Right cardiac atrium (tissue), 5 donors: ENCODE measurements at regions not wholly inside any gene's neighbourhood (a gene's known extent, or its start where the extent isn't known, plus 50 kb on each side); places are given as distances from the start of the nearest gene placed in this dataset.

ENCODE experiments used
- ATAC-seq, 2 donors: fragments of 200-7000 bp; cut with Tn5 transposase; one replicate each; pipeline versions ENCODE4 v1.8.0 to v1.9.1; 2020; ENCODE audit warnings: moderate library complexity in 2 of 2, mild to moderate bottlenecking in 1 of 2
- DNase-seq, 3 donors: peaks; one replicate each; pipeline ENCODE4 v3.0.0-alpha.2; 2020
- H3K27ac ChIP-seq: one replicate; pipeline ENCODE4 v1.5.1; 2013; ENCODE audit warnings: mild to moderate bottlenecking, low read length, control low read depth, moderate library complexity
- H3K27me3 ChIP-seq: one replicate; pipeline ENCODE4 v1.6.1; 2013; ENCODE audit not compliant: control insufficient read depth, insufficient read depth
- H3K4me1 ChIP-seq: one replicate; pipeline ENCODE4 v1.6.1; 2013; ENCODE audit warnings: low read length; ENCODE audit not compliant: control insufficient read depth, insufficient read depth
- H3K4me3 ChIP-seq: one replicate; pipeline ENCODE4 v1.5.1; 2013; ENCODE audit warnings: low read length, control low read depth
- H3K9me3 ChIP-seq: one replicate; pipeline ENCODE4 v1.6.1; 2013; ENCODE audit warnings: low read length; ENCODE audit not compliant: control insufficient read depth
- WGBS: extraction: QIAGEN DNeasy Blood & Tissue Kit; methylation state at CpG from one replicate; pipeline ENCODE4 v1.1.7; 2013; 5-methylcytosine and 5-hydroxymethylcytosine counted together
- intact Hi-C, 4 donors: fragments of 100-400 bp; cut with DNase I; formaldehyde crosslinking; loops; one replicate each; pipeline versions ENCODE4 v1.11.0 to v1.14.0; 2022 to 2023
- donor health status: healthy with polysubstance abuse.
- donor health status: DM: no; HTN: yes; CAD: no.
- donor health status: DM: no; HTN: no; CAD: no.
- donor health status: DM: no; HTN: yes; CAD: no; lungs with severe emphysema.
- donor health status: DM: yes; HTN: yes; CAD: no.

DNA sequence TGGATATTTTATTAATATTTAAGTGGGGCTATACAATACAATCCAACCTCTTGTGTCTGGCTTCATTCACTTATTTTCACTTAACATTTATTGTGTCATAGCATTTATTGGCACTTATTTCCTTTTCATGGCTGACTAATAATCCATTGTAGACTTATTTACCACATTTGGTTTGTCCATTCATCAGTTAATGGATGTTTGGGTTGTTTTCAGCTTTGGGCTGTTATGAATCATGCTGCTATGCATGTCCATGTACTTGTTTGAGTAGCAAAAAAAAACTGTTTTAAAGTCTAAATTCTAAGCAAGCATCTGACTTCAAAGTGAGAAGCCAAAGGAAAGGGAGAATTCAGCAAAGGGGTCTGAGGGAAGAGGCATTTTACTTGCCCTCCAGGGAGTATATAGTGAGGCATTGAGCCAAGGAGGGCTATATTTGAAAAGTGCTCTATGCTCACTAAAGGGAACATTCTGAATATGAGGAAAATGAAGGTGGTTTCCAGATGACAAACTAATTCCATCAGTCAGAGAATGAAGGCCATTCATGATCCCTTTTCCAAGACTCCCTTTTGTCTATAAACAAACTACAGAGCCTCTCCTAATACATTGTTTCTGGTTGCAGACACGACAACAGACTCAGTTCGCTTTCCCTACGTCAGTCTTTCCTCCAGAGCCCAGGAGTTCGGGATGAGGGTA lies 532.8 kb upstream of the KLF4 start:
- Histone ChIP-seq H3K27me3 (no peaks in the 10 kb centered on the region), H3K4me1 (no peaks in the 10 kb centered on the region), H3K4me3 (no peak overlapping the region), H3K9me3 (no peaks in the 10 kb centered on the region), H3K27ac (no peak overlapping the region)
- 68% methylated on average over 4 of the region's 4 CpGs for whole genome bisulfite sequencing
- intact Hi-C loops: no loop called here
- ATAC-seq (no peak), DNase-seq (no peak)

DNA sequence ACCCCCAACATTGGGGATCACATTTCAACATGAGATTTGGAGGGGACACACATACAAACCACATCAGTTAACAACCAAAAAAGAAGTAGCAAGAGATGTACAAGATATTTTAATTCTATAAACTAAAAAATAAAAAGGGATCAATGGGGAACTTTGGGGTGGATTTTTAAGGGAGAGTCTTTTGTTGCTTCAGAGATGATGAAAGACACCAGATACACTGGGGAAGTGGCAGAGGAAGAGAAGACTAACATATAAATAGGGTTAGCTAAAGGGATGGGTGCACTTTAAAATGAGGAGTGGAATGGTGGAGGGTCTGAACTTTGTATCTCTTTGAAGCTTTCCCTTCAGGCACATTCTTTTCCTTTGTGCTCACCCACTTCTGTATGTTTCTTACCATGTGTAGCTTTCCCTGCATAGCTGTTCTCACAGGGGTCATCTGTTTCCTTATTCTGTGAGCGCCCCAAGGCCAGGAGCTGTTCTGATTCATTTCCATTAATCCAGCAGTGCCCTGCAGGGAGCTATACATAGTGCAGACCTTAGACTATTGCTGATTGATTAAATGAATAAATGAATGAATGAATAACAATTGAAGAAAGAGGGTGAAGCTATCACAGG lies 531.6 kb upstream of the KLF4 start:
- Histone ChIP-seq H3K27ac (no peak overlapping the region), H3K4me1 (no peaks in the 10 kb centered on the region), H3K27me3 (no peaks in the 10 kb centered on the region), H3K9me3 (no peaks in the 10 kb centered on the region), H3K4me3 (no peak overlapping the region)
- ATAC-seq: no peak
- no peak for DNase-seq
- intact Hi-C loops: no loop called here
- WGBS: 93% methylated on average over 1 of the region's 1 CpG

DNA sequence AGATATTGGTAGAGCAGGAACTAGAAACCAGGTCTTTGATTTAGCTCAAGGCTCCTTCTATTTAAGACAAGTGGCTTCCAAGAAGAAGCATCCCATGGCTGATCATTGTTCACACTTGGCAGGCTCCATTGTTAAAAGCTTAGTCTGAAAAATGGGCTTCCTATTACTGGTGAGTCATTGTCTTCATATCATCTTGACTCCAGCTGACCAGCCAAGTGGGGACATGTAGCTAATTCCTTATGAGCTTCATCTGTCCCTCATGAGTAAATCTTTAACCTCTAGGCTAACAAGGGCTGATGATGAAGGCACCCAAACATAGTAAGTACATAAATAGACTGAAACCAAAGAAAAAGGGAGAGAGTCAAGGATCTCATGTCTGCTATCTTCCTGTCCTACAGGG lies 530.3 kb upstream of the KLF4 start:
- Histone ChIP-seq H3K27ac (no peak overlapping the region), H3K4me3 (no peak overlapping the region), H3K4me1 (no peaks in the 10 kb centered on the region), H3K27me3 (no peaks in the 10 kb centered on the region), H3K9me3 (no peaks in the 10 kb centered on the region)
- no peak for DNase-seq
- ATAC-seq: no peak
- intact Hi-C loops: no loop called here

DNA sequence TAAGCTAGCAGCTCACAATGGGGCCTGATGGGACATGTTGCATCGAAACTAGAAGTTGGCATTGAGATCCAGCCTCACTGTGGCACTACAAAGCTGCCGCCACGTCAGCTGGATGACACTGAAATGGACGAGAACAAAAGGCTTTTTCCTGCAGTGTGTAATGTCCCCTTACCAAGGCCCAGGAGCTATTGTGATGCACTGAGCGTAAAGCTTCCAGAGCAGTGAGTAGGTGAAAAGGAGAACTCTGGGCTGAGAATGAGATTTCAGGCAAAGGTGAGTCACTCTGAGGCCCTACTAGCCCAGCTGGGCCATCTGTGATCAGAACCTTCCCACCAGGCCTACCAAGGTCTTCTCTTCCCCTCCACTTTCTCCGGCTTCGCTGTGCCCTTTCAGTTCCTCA lies 528.1 kb upstream of the KLF4 start:
- intact Hi-C loops: no loop called here

DNA sequence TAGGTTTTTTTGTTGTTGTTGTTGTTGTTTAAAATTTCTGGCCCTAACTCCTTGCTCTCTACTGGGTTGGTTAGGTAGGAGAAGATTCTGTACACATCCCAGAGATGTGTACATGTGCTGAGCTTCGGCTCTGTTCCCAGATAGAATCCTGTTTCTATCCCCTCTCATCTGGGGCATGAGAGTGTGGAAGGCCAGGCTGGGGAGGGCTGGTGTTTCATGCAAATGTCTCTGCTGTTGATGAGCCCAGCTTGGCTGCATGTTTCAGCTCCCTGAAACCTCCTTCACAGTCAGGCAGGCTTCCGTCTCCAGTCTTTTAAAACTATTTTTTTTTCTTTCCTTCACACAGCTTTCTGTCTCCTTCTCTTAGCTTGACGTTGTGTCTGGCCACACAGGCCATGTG lies 526.9 kb upstream of the KLF4 start:
- Histone ChIP-seq H3K27me3 (no peaks in the 10 kb centered on the region), H3K4me1 (no peaks in the 10 kb centered on the region), H3K4me3 (no peak overlapping the region), H3K9me3 (no peaks in the 10 kb centered on the region), H3K27ac (no peak overlapping the region)
- WGBS: 75% methylated on average over 3 of the region's 3 CpGs
- ATAC-seq (no peak), DNase-seq (no peak)
- intact Hi-C loops: no loop called here

More for the DNA sequence above, 528.1 kb upstream of the KLF4 start:
- H3K4me3 ChIP-seq: no peak overlapping the region
- ATAC-seq (no peak), DNase-seq (no peak)
- H3K27ac ChIP-seq: no peak overlapping the region
- H3K4me1 ChIP-seq: no peaks in the 10 kb centered on the region
- H3K27me3 ChIP-seq: no peaks in the 10 kb centered on the region
- 91% methylated on average over 7 of the region's 7 CpGs for WGBS
- H3K9me3 ChIP-seq: no peaks in the 10 kb centered on the region

DNA sequence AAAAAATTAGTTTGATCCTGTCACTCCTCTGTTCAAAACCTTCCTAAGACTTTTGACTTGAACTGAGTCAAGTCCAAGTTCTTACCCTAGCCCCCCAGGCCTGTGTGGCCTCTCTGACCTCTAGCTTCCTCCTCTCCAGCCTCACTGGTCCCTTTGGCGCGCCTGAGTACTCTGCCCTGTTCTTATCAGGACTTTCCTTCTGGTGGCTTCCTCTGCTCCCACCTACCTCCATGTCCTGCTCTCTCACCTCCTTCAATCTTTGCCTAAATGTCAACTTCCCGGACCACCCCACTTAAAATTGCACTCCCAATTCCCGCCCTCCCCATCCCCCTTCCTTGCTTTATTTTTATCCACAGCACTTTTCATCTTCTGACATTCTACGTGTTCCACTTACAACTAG lies 526.1 kb upstream of the KLF4 start:
- intact Hi-C loops: no loop called here
- Histone ChIP-seq H3K27me3 (no peaks in the 10 kb centered on the region), H3K9me3 (no peaks in the 10 kb centered on the region), H3K4me1 (no peaks in the 10 kb centered on the region), H3K27ac (no peak overlapping the region), H3K4me3 (no peak overlapping the region)
- peak in 1 of 3 donors; percentile 15 for DNase-seq
- 78% methylated on average over 5 of the region's 5 CpGs for WGBS
- ATAC-seq: peak in 1 of 2 donors; percentile 74

DNA sequence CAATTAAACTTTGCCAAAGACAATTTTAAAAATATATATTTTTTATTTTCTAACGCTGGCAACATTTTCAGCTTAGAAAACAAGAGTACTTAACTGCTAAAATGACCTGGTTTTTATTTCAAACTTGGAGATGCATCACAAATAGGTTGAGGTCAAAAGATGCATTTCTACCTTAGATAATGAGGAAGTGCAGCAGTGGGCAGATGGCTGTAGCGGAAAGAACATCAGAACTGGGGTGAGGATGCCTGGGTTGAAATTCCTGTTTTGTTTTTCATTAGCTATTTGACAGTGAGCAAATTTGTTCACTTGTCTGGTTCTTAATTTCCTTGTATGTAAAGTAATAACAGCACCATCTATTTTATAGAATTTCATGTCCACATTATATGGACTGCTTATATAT lies 524.8 kb upstream of the KLF4 start:
- WGBS: 83% methylated on average over 2 of the region's 2 CpGs

DNA sequence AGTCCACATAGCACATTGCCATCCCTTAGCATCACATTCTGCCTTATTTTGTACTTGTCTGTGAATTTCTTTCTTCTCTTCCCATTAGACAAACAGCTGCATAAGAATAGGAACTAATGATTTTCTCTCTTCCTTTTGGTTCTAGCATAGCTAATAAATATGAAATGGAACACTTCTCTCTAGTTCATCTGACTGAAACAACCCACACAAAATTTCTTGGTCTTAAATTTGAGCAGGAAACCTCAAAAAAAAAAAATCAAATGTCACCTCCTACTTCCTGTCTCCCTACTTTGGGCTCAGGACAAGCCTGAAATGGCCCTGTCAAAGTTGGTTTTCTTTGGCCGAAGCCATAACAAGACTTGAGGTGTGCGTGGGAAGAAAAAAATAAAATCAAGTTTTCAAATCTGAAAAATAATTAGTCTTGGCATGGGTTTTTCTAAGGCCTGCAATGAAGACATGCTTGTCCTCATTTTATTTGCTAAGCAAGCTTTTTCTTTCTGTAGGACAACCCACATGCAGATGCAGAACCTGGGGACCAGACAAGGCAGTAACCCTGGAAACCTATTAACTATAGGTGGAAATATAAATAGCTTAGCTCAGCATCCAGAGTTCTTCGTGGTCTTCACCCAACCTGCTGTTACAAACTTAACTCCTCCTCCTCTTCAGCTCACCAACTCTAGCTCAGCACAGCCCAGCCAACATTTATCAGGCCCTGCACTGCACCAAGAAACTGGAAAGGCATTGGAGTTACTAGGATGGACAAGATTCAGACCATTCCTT lies 523.5 kb upstream of the KLF4 start:
- Histone ChIP-seq H3K4me1 (no peaks in the 10 kb centered on the region), H3K9me3 (no peaks in the 10 kb centered on the region), H3K27ac (no peak overlapping the region), H3K4me3 (no peak overlapping the region), H3K27me3 (no peaks in the 10 kb centered on the region)
- ATAC-seq (no peak), DNase-seq (no peak)
- WGBS: 70% methylated on average over 3 of the region's 3 CpGs
- intact Hi-C loops: no loop called here

More for the DNA sequence above, 524.8 kb upstream of the KLF4 start:
- Histone ChIP-seq H3K4me1 (no peaks in the 10 kb centered on the region), H3K9me3 (no peaks in the 10 kb centered on the region), H3K4me3 (no peak overlapping the region), H3K27me3 (no peaks in the 10 kb centered on the region), H3K27ac (no peak overlapping the region)
- intact Hi-C loops: no loop called here
- ATAC-seq: no peak
- no peak for DNase-seq

DNA sequence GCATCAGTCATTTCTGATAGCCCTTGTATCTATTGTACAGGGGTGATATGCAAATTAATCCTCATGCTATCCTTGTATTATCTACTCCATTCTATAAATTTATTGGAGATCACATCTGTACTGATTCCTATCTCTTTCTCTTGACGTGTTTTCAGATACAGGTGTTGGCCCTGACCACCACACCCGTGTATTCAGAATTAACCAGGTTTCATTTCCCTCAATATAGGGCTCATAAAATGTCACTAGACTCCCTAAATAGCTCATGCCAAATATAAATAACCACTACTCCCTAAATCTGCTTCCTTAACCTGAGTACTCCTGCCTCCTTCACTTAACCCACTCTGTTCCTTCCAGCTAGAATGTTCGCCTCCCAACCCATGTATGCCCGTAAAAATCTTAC lies 522.8 kb upstream of the KLF4 start:
- Histone ChIP-seq H3K9me3 (no peaks in the 10 kb centered on the region), H3K4me1 (no peaks in the 10 kb centered on the region), H3K27me3 (no peaks in the 10 kb centered on the region), H3K4me3 (no peak overlapping the region), H3K27ac (no peak overlapping the region)
- WGBS: 88% methylated on average over 4 of the region's 4 CpGs
- ATAC-seq (no peak), DNase-seq (no peak)
- intact Hi-C loops: no loop called here

DNA sequence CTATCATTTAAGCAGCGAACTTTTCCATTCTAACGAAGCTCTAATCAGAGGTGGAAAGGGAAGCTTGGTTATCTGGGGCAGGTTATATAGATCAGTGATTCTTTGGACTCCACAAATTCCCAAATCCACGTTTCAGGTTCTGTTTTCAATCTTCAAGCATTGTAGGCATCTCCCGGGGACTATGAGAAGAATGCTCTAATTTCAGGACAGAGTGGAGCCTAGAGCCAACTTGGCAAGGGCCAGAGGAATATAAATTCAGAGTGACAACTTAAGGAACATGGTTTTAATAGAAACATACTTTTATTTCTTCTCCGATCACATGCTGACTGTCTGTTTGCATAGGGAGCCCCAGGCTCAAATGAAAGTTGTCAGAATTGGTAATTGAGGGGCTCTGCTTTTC lies 514.0 kb upstream of the KLF4 start:
- no peaks in the 10 kb centered on the region for H3K27me3 ChIP-seq
- intact Hi-C loops: no loop called here
- 79% methylated on average over 5 of the region's 5 CpGs for WGBS
- ATAC-seq (no peak), DNase-seq (no peak)
- no peaks in the 10 kb centered on the region for H3K9me3 ChIP-seq
- no peak overlapping the region for H3K27ac ChIP-seq
- no peak overlapping the region for H3K4me3 ChIP-seq
- peaks cover 2% of the 10 kb centered on the region for H3K4me1 ChIP-seq

DNA sequence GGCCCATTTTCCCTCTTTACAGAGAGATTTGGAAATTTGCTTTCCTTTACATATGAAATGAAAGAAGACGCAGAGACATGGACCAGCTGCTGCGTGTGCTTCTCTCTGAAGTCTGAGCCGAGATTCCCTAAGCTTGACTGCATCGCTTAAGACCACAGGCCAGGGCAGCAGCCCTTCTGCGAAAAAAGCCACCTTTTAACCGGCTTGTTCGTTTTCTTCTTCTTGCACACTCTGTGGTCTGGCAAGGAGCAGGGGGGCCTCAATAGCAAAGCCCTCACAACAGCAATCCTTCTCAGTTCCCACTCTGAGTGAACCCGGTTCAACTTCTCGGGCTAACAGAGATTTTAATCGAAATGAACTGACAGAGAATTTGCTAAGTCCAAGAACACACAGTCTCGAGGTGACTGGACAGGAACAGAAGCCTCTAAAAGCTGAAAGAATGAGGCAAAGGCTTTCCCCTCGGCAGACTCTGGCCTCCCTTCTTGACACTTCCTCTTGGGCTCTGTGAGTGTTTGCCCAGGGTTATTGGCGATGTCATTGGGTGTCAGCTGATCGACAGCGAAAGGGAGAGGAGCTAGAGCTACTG lies 512.9 kb upstream of the KLF4 start:
- ATAC-seq: peak; percentile 25 to 51
- WGBS: 52% methylated on average over 15 of the region's 15 CpGs
- peaks cover 2% of the 10 kb centered on the region for H3K4me1 ChIP-seq
- no peak overlapping the region for H3K4me3 ChIP-seq
- intact Hi-C loops: no loop called here
- H3K27me3 ChIP-seq: no peaks in the 10 kb centered on the region
- no peaks in the 10 kb centered on the region for H3K9me3 ChIP-seq
- H3K27ac ChIP-seq: no peak overlapping the region
- peak in 1 of 3 donors; percentile 51 for DNase-seq
